K562 (cell line): ENCODE measurements at regions not wholly inside any gene's neighbourhood (a gene's known extent, or its start where the extent isn't known, plus 50 kb on each side); places are given as distances from the start of the nearest gene placed in this dataset.
A peak's percentile ranks its signal among the peaks of the same experiment; 100 is the strongest.

Experiments
- EP400 ChIP-seq: fragments of 450-650 bp; IDR thresholded peaks from 2 replicates; pipeline ENCODE4 v1.6.1; 2017; ENCODE audit warnings: antibody characterized with exemption, mild to moderate bottlenecking, moderate library complexity
- ESRRB ChIP-seq: fragments of 250-450 bp; sonication (Bioruptor Pico); IDR thresholded peaks from 2 replicates; pipeline ENCODE4 v1.5.0; 2020; ENCODE audit warnings: mild to moderate bottlenecking, moderate library complexity, borderline replicate concordance
- JUND ChIP-seq, 2 experiments: IDR thresholded peaks; 2 replicates in 1 of 2; 3 replicates in 1 of 2; pipeline ENCODE4 v1.6.1; 2011; ENCODE audit warnings: borderline replicate concordance in 2 of 2, low read depth in 2 of 2, low read length in 2 of 2, improper control_type of control experiment in 1 of 2, missing biosample characterization in 1 of 2, missing genetic modification characterization in 1 of 2, missing genetic modification reagents in 1 of 2
- REST ChIP-seq, 2 experiments: fragments of 450-650 bp; formaldehyde crosslinking in 1 of 2; IDR thresholded peaks; 2 replicates each; pipeline versions ENCODE4 v1.4.0 to v1.6.1; 2014 to 2020; ENCODE audit warnings: mild to moderate bottlenecking in 2 of 2, borderline replicate concordance in 1 of 2, low read depth in 1 of 2
- SMARCE1 ChIP-seq: fragments of 450-650 bp; IDR thresholded peaks from 2 replicates; pipeline ENCODE4 v1.7.1; 2016; ENCODE audit warnings: mild to moderate bottlenecking
- TAL1 ChIP-seq: fragments of 450-650 bp; IDR thresholded peaks from 2 replicates; pipeline ENCODE4 v1.6.1; 2016; ENCODE audit warnings: mild to moderate bottlenecking
- TBL1XR1 ChIP-seq, 2 experiments: IDR thresholded peaks; 2 replicates each; pipeline ENCODE4 v1.6.1; 2012; ENCODE audit warnings: improper control_type of control experiment in 2 of 2, low read length in 2 of 2, mild to moderate bottlenecking in 1 of 2
- TF ChIP-seq, protein P1 (sequence below): fragments of 200-600 bp; sonication (generic); IDR thresholded peaks from one replicate; pipeline ENCODE4 v1.6.1; 2012; ENCODE audit warnings: mild to moderate bottlenecking, low read depth, low read length, inconsistent platforms

DNA sequence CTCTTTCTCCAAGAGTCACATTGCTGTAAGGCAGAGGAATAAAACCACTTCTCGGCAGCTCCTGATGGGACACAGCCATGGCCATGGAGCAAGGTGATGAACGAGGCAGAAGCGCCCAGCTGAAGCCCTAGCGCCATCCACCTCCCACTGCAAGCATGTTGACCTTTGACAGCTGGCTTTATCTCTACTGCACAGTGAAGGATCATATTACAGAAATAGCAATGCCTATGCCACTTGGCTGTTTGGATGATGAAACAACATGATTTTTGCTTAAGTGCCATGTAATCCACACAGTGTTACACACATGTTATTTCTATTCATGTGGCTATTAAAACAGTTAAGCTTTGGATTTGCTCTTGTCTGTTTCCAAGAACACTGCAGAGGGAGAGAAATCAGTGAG, 167.7 kb downstream of the VAPA start (continued):
- TF ChIP-seq, protein P1, sequence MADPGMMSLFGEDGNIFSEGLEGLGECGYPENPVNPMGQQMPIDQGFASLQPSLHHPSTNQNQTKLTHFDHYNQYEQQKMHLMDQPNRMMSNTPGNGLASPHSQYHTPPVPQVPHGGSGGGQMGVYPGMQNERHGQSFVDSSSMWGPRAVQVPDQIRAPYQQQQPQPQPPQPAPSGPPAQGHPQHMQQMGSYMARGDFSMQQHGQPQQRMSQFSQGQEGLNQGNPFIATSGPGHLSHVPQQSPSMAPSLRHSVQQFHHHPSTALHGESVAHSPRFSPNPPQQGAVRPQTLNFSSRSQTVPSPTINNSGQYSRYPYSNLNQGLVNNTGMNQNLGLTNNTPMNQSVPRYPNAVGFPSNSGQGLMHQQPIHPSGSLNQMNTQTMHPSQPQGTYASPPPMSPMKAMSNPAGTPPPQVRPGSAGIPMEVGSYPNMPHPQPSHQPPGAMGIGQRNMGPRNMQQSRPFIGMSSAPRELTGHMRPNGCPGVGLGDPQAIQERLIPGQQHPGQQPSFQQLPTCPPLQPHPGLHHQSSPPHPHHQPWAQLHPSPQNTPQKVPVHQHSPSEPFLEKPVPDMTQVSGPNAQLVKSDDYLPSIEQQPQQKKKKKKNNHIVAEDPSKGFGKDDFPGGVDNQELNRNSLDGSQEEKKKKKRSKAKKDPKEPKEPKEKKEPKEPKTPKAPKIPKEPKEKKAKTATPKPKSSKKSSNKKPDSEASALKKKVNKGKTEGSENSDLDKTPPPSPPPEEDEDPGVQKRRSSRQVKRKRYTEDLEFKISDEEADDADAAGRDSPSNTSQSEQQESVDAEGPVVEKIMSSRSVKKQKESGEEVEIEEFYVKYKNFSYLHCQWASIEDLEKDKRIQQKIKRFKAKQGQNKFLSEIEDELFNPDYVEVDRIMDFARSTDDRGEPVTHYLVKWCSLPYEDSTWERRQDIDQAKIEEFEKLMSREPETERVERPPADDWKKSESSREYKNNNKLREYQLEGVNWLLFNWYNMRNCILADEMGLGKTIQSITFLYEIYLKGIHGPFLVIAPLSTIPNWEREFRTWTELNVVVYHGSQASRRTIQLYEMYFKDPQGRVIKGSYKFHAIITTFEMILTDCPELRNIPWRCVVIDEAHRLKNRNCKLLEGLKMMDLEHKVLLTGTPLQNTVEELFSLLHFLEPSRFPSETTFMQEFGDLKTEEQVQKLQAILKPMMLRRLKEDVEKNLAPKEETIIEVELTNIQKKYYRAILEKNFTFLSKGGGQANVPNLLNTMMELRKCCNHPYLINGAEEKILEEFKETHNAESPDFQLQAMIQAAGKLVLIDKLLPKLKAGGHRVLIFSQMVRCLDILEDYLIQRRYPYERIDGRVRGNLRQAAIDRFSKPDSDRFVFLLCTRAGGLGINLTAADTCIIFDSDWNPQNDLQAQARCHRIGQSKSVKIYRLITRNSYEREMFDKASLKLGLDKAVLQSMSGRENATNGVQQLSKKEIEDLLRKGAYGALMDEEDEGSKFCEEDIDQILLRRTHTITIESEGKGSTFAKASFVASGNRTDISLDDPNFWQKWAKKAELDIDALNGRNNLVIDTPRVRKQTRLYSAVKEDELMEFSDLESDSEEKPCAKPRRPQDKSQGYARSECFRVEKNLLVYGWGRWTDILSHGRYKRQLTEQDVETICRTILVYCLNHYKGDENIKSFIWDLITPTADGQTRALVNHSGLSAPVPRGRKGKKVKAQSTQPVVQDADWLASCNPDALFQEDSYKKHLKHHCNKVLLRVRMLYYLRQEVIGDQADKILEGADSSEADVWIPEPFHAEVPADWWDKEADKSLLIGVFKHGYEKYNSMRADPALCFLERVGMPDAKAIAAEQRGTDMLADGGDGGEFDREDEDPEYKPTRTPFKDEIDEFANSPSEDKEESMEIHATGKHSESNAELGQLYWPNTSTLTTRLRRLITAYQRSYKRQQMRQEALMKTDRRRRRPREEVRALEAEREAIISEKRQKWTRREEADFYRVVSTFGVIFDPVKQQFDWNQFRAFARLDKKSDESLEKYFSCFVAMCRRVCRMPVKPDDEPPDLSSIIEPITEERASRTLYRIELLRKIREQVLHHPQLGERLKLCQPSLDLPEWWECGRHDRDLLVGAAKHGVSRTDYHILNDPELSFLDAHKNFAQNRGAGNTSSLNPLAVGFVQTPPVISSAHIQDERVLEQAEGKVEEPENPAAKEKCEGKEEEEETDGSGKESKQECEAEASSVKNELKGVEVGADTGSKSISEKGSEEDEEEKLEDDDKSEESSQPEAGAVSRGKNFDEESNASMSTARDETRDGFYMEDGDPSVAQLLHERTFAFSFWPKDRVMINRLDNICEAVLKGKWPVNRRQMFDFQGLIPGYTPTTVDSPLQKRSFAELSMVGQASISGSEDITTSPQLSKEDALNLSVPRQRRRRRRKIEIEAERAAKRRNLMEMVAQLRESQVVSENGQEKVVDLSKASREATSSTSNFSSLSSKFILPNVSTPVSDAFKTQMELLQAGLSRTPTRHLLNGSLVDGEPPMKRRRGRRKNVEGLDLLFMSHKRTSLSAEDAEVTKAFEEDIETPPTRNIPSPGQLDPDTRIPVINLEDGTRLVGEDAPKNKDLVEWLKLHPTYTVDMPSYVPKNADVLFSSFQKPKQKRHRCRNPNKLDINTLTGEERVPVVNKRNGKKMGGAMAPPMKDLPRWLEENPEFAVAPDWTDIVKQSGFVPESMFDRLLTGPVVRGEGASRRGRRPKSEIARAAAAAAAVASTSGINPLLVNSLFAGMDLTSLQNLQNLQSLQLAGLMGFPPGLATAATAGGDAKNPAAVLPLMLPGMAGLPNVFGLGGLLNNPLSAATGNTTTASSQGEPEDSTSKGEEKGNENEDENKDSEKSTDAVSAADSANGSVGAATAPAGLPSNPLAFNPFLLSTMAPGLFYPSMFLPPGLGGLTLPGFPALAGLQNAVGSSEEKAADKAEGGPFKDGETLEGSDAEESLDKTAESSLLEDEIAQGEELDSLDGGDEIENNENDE, result no peak
- no peak for TF ChIP-seq REST (IDR thresholded peaks at IDR 0.05; ENCODE audit: borderline replicate concordance)
- TF ChIP-seq REST (CRISPR knock-in tag; IDR thresholded peaks at IDR 0.05; ENCODE audit: low read depth), result no peak
- no peak for TF ChIP-seq ESRRB (CRISPR knock-in tag)
- peak; percentile 45 for TF ChIP-seq JUND (IDR thresholded peaks at IDR 0.05; ENCODE audit: borderline replicate concordance, low read depth, low read length)
- TF ChIP-seq JUND (tag; IDR thresholded peaks at IDR 0.05; ENCODE audit: borderline replicate concordance, low read depth, low read length), result peak; percentile 26; the same call in 1 of the 3 replicates
- peak; percentile 31; the same call in 1 of the 2 replicates for TF ChIP-seq EP400
- peak; percentile 62 for TF ChIP-seq TAL1
- TF ChIP-seq TBL1XR1 (IDR thresholded peaks at IDR 0.05; ENCODE audit: low read length in 2 of 2), result 0 out of 4 replicates have a peak, but pooled peaks of 1 of the 2 experiments have one; percentile 27
- TF ChIP-seq SMARCE1, result peak; percentile 27; the same call in 1 of the 2 replicates
